HEK293 (cell line): ENCODE measurements at regions not wholly inside any gene's neighbourhood (a gene's known extent, or its start where the extent isn't known, plus 50 kb on each side); places are given as distances from the start of the nearest gene placed in this dataset.

ENCODE experiments used
- BCL11A ChIP-seq: fragments of 450-650 bp; formaldehyde crosslinking; IDR thresholded peaks from 2 replicates; pipeline ENCODE4 v1.5.1; 2016; ENCODE audit warnings: low read depth, missing biosample characterization, missing genetic modification characterization
- SALL2 ChIP-seq: fragments of 450-650 bp; formaldehyde crosslinking; IDR thresholded peaks from 2 replicates; pipeline ENCODE4 v1.5.0; 2017; ENCODE audit warnings: missing biosample characterization, mild to moderate bottlenecking, missing genetic modification characterization, borderline replicate concordance
- ZBTB21 ChIP-seq: fragments of 450-650 bp; formaldehyde crosslinking; IDR thresholded peaks from 2 replicates; pipeline ENCODE4 v1.5.1; 2017; ENCODE audit warnings: missing biosample characterization, missing genetic modification characterization
- ZBTB7A ChIP-seq: fragments of 450-650 bp; formaldehyde crosslinking; IDR thresholded peaks from 2 replicates; pipeline ENCODE4 v1.5.1; 2016; ENCODE audit warnings: low read depth, missing biosample characterization, missing genetic modification characterization
- ZNF416 ChIP-seq: fragments of 450-650 bp; formaldehyde crosslinking; IDR thresholded peaks from 2 replicates; pipeline ENCODE4 v1.5.1; 2016; ENCODE audit warnings: missing biosample characterization, missing genetic modification characterization
- ZNF555 ChIP-seq: fragments of 450-650 bp; formaldehyde crosslinking; conservative IDR thresholded peaks from 2 replicates; pipeline ENCODE4 v1.5.1; 2017; ENCODE audit warnings: missing biosample characterization, mild to moderate bottlenecking, missing genetic modification characterization, inconsistent platforms
- ZNF600 ChIP-seq: fragments of 450-650 bp; formaldehyde crosslinking; IDR thresholded peaks from 2 replicates; pipeline ENCODE4 v1.5.1; 2016; ENCODE audit warnings: missing biosample characterization, missing genetic modification characterization
- ZNF707 ChIP-seq: fragments of 450-650 bp; formaldehyde crosslinking; IDR thresholded peaks from 2 replicates; pipeline ENCODE4 v1.5.1; 2016; ENCODE audit warnings: missing biosample characterization, missing genetic modification characterization
- TF ChIP-seq, protein P1 (sequence below): fragments of 450-650 bp; formaldehyde crosslinking; IDR thresholded peaks from 2 replicates; pipeline ENCODE4 v1.5.1; 2016; ENCODE audit warnings: missing biosample characterization, missing genetic modification characterization
- TF ChIP-seq, protein P2 (sequence below): fragments of 450-650 bp; formaldehyde crosslinking; IDR thresholded peaks from 2 replicates; pipeline ENCODE4 v1.5.1; 2016; ENCODE audit warnings: missing biosample characterization, missing genetic modification characterization, borderline replicate concordance
- TF ChIP-seq, protein P3 (sequence below): fragments of 450-650 bp; formaldehyde crosslinking; IDR thresholded peaks from 2 replicates; pipeline ENCODE4 v1.5.1; 2016; ENCODE audit warnings: missing biosample characterization, missing genetic modification characterization

DNA sequence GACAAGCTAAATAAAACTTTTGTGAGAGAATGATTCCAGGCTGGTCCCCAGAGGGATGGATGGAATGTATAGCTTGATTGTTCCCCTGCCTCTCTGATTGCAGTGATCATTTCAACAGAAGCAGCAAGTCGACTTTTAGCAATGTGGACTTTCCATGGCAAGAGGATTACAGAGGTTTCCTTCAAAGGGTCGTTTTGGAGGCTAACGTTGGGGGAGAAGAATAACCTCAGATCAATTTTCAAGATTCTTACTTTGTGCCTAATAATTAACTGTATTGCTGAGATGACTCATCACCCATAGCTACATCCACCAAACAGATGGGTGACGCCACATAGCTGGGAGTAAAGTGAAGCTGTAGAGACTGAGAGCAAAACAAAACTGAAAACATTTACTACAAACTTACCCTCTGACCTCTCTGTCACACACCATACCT is 79.9 kb downstream of the GTPBP8 start:
- TF ChIP-seq ZNF707 (tag by site-specific recombination) (no peak), BCL11A (tag by site-specific recombination) (no peak), SALL2 (no peak), ZBTB7A (tag by site-specific recombination) (no peak), ZNF600 (no peak), ZBTB21 (tag by site-specific recombination) (no peak), ZNF555 (tag by site-specific recombination) (no peak), ZNF416 (tag by site-specific recombination) (no peak)
- TF ChIP-seq, protein P1, sequence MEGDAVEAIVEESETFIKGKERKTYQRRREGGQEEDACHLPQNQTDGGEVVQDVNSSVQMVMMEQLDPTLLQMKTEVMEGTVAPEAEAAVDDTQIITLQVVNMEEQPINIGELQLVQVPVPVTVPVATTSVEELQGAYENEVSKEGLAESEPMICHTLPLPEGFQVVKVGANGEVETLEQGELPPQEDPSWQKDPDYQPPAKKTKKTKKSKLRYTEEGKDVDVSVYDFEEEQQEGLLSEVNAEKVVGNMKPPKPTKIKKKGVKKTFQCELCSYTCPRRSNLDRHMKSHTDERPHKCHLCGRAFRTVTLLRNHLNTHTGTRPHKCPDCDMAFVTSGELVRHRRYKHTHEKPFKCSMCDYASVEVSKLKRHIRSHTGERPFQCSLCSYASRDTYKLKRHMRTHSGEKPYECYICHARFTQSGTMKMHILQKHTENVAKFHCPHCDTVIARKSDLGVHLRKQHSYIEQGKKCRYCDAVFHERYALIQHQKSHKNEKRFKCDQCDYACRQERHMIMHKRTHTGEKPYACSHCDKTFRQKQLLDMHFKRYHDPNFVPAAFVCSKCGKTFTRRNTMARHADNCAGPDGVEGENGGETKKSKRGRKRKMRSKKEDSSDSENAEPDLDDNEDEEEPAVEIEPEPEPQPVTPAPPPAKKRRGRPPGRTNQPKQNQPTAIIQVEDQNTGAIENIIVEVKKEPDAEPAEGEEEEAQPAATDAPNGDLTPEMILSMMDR (tag by site-specific recombination), result no peak
- TF ChIP-seq, protein P2, sequence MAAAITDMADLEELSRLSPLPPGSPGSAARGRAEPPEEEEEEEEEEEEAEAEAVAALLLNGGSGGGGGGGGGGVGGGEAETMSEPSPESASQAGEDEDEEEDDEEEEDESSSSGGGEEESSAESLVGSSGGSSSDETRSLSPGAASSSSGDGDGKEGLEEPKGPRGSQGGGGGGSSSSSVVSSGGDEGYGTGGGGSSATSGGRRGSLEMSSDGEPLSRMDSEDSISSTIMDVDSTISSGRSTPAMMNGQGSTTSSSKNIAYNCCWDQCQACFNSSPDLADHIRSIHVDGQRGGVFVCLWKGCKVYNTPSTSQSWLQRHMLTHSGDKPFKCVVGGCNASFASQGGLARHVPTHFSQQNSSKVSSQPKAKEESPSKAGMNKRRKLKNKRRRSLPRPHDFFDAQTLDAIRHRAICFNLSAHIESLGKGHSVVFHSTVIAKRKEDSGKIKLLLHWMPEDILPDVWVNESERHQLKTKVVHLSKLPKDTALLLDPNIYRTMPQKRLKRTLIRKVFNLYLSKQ (tag by site-specific recombination), result no peak
- TF ChIP-seq, protein P3, sequence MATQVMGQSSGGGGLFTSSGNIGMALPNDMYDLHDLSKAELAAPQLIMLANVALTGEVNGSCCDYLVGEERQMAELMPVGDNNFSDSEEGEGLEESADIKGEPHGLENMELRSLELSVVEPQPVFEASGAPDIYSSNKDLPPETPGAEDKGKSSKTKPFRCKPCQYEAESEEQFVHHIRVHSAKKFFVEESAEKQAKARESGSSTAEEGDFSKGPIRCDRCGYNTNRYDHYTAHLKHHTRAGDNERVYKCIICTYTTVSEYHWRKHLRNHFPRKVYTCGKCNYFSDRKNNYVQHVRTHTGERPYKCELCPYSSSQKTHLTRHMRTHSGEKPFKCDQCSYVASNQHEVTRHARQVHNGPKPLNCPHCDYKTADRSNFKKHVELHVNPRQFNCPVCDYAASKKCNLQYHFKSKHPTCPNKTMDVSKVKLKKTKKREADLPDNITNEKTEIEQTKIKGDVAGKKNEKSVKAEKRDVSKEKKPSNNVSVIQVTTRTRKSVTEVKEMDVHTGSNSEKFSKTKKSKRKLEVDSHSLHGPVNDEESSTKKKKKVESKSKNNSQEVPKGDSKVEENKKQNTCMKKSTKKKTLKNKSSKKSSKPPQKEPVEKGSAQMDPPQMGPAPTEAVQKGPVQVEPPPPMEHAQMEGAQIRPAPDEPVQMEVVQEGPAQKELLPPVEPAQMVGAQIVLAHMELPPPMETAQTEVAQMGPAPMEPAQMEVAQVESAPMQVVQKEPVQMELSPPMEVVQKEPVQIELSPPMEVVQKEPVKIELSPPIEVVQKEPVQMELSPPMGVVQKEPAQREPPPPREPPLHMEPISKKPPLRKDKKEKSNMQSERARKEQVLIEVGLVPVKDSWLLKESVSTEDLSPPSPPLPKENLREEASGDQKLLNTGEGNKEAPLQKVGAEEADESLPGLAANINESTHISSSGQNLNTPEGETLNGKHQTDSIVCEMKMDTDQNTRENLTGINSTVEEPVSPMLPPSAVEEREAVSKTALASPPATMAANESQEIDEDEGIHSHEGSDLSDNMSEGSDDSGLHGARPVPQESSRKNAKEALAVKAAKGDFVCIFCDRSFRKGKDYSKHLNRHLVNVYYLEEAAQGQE (tag by site-specific recombination), result no peak
